WTC11 (cell line): ENCODE measurements at regions not wholly inside any gene's neighbourhood (a gene's known extent, or its start where the extent isn't known, plus 50 kb on each side); places are given as distances from the start of the nearest gene placed in this dataset.

Experiments
- CREB1 ChIP-seq: sonication (generic); formaldehyde crosslinking; IDR thresholded peaks from 2 replicates; pipeline ENCODE4 v1.8.0; 2023; ENCODE audit warnings: mild to moderate bottlenecking, missing genetic modification reagents
- CTCF ChIP-seq: fragments of 200-600 bp; IDR thresholded peaks from 2 replicates; pipeline ENCODE4 v1.8.0; 2022; ENCODE audit warnings: antibody characterized with exemption
- E2F1 ChIP-seq: sonication (generic); formaldehyde crosslinking; IDR thresholded peaks from 2 replicates; pipeline ENCODE4 v1.8.0; 2022; ENCODE audit warnings: mild to moderate bottlenecking, missing genetic modification reagents
- E2F4 ChIP-seq: sonication (generic); formaldehyde crosslinking; IDR thresholded peaks from 2 replicates; pipeline ENCODE4 v1.8.1; 2022; ENCODE audit warnings: low read depth, mild to moderate bottlenecking, moderate library complexity, missing genetic modification reagents, borderline replicate concordance
- GABPB1 ChIP-seq: sonication (generic); formaldehyde crosslinking; IDR thresholded peaks from 2 replicates; pipeline ENCODE4 v1.8.1; 2023; ENCODE audit warnings: mild to moderate bottlenecking, missing genetic modification reagents
- ZBTB43 ChIP-seq: sonication (generic); formaldehyde crosslinking; IDR thresholded peaks from 2 replicates; pipeline ENCODE4 v1.8.1; 2023; ENCODE audit warnings: mild to moderate bottlenecking, missing genetic modification reagents
- ZNF423 ChIP-seq: fragments of 250-450 bp; sonication (Bioruptor Pico); IDR thresholded peaks from 2 replicates; pipeline ENCODE4 v2.1.2; 2022; ENCODE audit warnings: mild to moderate bottlenecking, moderate library complexity
- ZNF512 ChIP-seq: sonication (generic); formaldehyde crosslinking; IDR thresholded peaks from 2 replicates; pipeline ENCODE4 v1.8.1; 2022; ENCODE audit warnings: missing genetic modification reagents, borderline replicate concordance

- TF ChIP-seq CTCF (no peak), ZBTB43 (CRISPR knock-in tag) (no peak), GABPB1 (CRISPR knock-in tag) (no peak), ZNF423 (CRISPR knock-in tag) (no peak), E2F4 (CRISPR knock-in tag) (no peak), ZNF512 (CRISPR knock-in tag) (no peak), E2F1 (CRISPR knock-in tag) (no peak), CREB1 (no peak)
Observed at GRCh38 chr11:116465056-116465455, 307.7 kb downstream of the BUD13 start.
